ENCODE measurements at regions not wholly inside any gene's neighbourhood (a gene's known extent, or its start where the extent isn't known, plus 50 kb on each side); places are given as distances from the start of the nearest gene placed in this dataset.

DNA sequence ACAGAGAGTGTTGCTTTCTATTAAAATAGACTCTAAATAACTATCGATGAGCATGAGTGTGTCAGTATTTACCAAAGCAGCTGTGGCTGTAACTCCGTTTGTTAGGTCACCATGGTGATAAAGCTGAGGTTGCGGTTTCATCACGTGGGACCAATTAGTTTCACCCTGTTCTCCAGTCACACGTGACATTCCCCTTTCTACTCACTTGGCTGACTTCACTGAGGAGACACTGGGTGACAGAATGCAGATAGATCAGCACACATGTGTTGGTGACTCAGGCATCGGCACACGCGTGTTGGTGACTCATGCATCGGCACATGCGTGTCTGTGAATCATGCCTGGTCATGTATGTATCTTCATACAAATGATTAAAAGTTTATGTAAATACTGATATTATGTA lies 285.4 kb downstream of the THBS2 start:
- no peak for DNase-seq (ENCODE audit: low read depth)

- DNase-seq (ENCODE audit: low read depth) = no peak
Observed at GRCh38 chr6:168967281-168967925, 286.2 kb downstream of the THBS2 start.

DNA sequence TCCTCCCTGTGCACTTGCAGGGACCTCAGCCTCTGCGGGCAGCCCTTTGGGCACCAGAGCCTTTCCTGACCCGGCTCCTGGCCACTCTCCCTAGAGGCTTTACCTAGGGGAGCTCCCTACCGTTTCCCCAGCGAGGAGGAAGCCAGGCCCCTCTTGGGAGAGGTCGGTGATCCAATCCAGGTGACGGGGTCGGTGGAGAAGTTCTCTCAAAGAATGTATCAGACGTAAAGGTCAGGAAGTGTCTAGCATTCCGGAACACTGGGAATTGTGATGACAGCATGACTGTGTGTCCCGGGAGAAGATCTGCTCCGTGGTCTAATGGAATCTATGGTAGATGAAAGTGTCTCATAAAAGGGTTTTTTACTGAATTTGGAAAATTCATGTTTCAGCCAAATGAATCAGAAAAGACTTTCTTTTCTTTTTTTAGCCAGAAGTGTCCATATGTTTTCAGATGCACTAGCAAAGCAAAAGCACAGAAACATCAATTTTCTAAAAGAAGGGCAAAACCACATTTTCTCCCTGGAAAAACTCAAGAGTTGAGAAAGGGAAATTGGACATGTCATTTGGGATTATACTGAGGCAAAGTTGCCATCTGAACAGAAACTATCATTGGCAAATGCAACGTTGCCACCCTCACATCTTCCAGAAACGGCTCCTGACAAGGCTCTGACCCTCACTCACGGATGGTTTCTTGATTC lies 289.4 kb downstream of the THBS2 start:
- DNase-seq (ENCODE audit: low read depth) = no peak

GRCh38 chr6:168962886-168963285 lies 290.8 kb downstream of the THBS2 start:
- no peak for DNase-seq (ENCODE audit: low read depth)

- DNase-seq (ENCODE audit: low read depth) = no peak
Observed at GRCh38 chr6:168961264-168961656, 292.4 kb downstream of the THBS2 start.

- DNase-seq (ENCODE audit: low read depth) = no peak
Observed at GRCh38 chr6:168960551-168961263, 292.9 kb downstream of the THBS2 start.

DNA sequence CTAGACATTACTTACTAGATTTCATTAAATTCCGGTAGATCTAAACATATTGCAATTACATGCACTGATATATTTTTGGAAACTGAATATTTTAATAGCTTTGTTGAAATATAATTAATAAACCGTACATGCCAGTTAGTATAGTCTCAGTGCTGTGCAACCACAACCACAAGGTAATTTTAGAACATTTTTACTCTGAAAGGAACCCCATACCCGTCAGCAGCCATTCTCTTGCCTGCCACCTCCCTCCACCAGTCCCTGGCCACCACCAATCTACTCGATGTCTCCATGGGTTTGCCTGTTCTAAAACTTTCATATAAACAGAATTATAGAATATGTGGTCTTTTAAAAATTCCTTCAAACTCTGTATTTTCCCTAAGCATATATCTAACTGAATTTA lies 293.9 kb downstream of the THBS2 start:
- no peak for DNase-seq (ENCODE audit: low read depth)

DNA sequence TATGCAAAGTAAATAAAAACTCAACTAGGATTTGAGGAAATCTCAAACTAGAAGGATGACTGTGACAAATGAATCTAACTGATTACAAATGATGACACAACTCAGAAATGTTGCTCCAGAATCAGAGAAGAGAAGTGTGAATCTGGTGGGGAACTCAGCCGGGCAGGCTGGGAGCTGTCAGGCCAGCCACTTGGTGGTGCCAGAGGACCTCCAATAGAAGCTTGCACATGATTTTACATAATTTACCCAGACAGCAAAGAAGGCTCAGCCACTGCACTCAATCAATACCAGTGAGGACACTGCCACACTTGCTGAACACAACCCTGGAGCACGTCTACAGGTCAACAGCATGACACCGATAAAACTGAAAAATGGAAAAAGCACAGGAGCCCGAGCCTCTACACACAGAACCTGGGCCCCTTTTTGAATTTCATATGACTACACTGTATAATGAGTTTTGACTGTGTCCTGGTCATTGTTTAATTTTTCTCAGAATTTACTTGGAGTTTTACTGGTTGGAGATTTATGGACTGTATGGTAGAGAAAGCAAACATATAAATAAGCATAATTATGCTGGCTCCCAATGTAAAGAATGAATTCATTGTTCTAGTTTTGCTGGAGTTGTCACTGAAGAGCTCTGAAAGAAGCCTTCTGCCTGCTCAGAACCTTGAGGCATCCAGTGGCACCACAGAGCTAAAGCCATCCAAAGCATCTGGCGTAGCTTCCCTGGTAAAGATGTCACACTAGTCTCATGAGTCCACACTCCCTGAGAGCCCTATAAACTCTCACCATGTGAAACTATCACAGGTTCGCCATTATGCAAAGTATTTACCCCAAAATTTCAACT lies 296.5 kb downstream of the THBS2 start:
- DNase-seq (ENCODE audit: low read depth) = no peak

- no peak for DNase-seq (ENCODE audit: low read depth)
Observed at GRCh38 chr6:168956141-168956838, 297.4 kb downstream of the THBS2 start.

GRCh38 chr6:168953461-168953860 lies 300.2 kb downstream of the THBS2 start:
- no peak for DNase-seq (ENCODE audit: low read depth)

DNA sequence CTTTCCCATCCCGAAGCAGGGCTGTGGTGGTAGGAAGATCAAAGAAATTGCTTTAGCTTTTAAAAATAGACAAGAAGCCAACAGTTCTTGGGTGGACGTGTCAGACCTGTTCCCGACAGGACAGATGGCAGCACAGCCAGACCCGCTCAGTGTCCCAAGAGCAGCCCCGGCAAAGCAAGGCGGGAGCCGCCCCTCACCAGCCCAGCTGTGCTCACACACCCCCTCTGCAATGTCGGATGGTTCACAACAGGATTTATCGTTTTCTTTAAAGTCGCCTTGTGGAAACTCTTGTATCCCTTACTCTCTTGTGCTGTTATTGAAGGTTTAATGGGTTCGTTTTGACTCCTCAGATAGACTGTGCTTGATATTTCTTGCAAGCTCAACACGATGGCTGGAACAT lies 302.4 kb downstream of the THBS2 start:
- no peak for DNase-seq (ENCODE audit: low read depth)

- DNase-seq (ENCODE audit: low read depth) = no peak
Observed at GRCh38 chr6:168950858-168951214, 302.8 kb downstream of the THBS2 start.

DNA sequence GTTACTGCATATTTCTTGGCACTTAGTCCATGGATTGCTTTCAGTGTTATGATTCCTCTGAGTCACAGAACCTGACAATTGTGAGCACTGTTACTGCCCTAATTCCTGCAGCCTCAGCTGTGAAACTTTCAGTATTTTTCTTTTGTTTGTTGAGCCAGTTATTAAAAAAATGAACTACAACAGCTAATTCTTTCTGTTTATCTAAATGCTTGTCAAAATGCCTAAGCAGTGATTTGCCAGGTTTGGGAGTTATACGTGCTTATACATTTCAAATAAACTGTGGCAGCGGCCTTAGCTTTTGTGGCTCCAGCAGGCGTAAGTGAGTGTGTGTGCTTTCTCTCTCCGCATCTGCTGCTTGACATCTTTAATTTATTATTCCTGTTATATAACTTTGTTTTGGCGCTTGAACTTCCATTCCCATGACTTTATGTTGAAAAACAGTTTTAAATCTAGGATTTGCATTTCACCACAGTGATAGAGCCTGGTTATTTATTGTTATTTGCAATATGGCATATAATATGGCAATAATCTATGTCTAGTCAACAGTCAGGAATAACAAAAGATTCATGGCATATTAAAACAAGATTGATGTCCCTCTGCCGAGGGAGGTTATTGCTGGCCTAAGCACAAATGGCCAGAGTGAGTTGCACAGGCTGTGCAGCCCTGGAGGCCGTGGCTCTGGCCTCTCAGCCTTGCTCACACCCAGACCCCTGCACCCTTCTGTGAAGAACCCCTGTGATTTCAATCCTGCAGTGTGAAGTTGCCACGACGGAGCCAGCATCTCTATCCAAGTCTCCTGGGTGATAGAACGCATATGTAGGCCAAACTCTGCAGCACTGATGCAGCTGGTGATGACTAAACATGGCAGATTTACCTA lies 303.4 kb downstream of the THBS2 start:
- DNase-seq (ENCODE audit: low read depth) = no peak

DNA sequence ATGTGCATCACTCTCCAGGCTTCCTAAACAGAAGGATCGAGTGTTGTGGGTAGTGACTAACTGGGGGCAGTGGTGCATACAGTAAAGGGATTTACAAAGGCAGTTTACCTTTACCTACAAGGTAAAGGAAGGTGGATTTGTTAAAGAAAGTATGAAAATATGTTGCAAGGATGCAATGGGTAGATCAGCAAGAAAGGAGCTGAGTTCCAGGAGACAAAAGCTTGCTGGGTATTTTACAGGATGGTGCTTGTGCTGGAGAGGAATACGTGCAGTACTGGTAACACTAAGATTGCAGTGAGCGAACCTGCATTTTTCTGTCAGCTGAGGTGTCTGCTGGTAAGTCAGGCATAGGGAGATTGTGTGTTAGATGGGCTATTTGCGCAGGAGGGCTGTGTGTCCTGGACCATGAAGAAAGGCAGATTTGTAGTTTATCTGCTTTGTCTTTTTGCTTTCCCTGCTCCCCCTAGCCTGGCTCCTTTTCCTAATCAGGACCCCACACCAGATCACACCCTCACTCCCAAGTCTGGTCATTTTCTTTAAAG lies 304.6 kb downstream of the THBS2 start:
- DNase-seq (ENCODE audit: low read depth) = no peak

DNA sequence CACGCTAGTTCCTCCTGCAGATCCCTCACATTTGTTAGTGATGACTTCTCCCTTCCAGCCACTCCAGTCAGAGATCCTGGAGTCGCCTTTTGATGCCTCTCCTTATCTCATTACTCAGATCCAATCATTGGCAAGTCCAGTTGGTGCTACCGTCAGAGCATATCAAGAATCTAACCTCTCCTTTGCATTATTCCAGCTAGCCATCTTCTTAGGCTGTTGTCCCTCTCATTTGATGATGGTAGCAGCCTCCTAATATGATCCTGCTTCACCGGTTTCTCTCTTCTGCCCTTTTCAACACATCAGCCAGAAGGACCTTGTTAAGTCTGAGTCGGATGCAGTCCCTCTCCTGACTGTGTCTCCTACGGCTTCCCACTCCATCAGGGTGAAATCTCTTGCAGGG lies 305.6 kb downstream of the THBS2 start:
- no peak for DNase-seq (ENCODE audit: low read depth)

DNA sequence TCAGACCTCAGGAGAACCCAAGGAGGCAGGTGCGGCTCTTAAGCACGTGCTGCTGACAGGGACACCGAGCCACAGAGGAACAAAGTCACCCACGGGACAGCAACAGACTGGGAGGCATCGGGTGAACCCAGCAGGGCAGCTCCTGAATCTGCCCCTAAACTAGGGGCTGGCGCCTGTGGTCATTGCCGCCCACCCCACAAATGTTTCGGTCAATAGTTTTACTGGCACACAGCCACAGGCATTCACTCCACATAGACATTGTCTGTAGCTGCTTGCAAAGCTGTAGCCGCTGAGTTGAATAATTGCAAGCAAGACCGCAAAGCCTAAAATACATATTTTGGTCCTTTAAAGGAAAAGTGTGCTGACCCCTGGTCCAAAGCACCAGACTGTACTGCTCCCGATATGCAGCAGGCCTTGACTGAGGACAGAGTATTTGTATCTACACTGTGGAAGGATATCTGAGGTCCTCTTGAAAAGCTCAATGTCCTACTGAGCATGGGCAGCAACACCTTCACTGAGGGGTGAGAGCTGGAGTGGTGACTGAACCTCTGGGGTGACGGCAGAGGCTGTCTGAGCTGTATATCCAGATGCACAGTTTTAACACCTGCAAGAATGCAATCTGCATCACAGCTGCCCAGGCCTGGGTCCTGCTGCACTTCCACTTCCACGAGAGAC lies 310.3 kb downstream of the THBS2 start:
- DNase-seq (ENCODE audit: low read depth) = no peak

GRCh38 chr6:168942646-168943045 lies 311.0 kb downstream of the THBS2 start:
- DNase-seq (ENCODE audit: low read depth) = no peak

- no peak for DNase-seq (ENCODE audit: low read depth)
Observed at GRCh38 chr6:168941036-168941435, 312.6 kb downstream of the THBS2 start.

GRCh38 chr6:168939796-168940195 lies 313.9 kb downstream of the THBS2 start:
- no peak for DNase-seq (ENCODE audit: low read depth)

DNA sequence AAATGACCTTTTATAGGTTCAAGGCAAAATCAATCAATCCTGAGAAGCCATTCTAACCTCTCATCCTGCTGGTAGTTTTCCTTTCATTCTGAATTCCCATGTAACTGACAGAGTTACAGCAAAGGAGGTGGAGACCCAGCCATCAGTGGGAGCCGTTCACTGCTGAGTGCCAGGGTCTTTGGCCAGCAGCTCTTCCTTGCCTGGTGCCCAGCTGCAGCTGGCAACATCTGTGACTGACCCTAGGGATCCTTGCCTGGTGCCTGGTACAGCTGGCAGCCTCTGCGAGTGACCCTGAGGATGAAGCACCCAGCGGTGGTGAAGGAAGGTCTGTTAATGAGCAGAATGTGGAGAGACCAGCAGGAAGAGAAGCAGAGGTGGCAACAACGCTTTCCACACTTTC lies 314.6 kb downstream of the THBS2 start:
- DNase-seq (ENCODE audit: low read depth) = no peak

All from activated T-helper 9 cell treated with anti-CD3 and anti-CD28 coated beads, Interleukin-2, amount 50 U/mL, for 16 hours (primary cell).